Stimulated activated CD8-positive, alpha-beta memory T cell treated with anti-CD3 and anti-CD28 coated beads, Interleukin-12 subunit alpha, Interleukin-12 subunit beta, amount 100 ng/mL, for 24 hours (primary cell): ENCODE measurements at regions not wholly inside any gene's neighbourhood (a gene's known extent, or its start where the extent isn't known, plus 50 kb on each side); places are given as distances from the start of the nearest gene placed in this dataset.

Experiments
- DNase-seq: peaks from one replicate; pipeline ENCODE4 v3.0.0-alpha.2; 2020; ENCODE audit errors: extremely low read depth

- DNase-seq: no peak
Measured at GRCh38 chr7:35581605-35582210, 113.2 kb downstream of the HERPUD2 start.

GRCh38 chr7:35576031-35576573 lies 118.8 kb downstream of the HERPUD2 start:
- DNase-seq: no peak

- no peak for DNase-seq
Measured at GRCh38 chr7:35571611-35572240, 123.2 kb downstream of the HERPUD2 start.

- no peak for DNase-seq
Measured at GRCh38 chr7:35570937-35571336, 124.0 kb downstream of the HERPUD2 start.

- no peak for DNase-seq
Measured at GRCh38 chr7:35565927-35566326, 129.0 kb downstream of the HERPUD2 start.

GRCh38 chr7:35558841-35559240 lies 136.1 kb downstream of the HERPUD2 start:
- DNase-seq: no peak

GRCh38 chr7:35556515-35557471 lies 138.1 kb downstream of the HERPUD2 start:
- DNase-seq: no peak

- no peak for DNase-seq
Measured at GRCh38 chr7:35555934-35556333, 139.0 kb downstream of the HERPUD2 start.

GRCh38 chr7:35555386-35555785 lies 139.5 kb downstream of the HERPUD2 start:
- no peak for DNase-seq

- no peak for DNase-seq
Measured at GRCh38 chr7:35553519-35553918, 141.4 kb downstream of the HERPUD2 start.

- DNase-seq: no peak
Measured at GRCh38 chr7:35552691-35553090, 142.2 kb downstream of the HERPUD2 start.

GRCh38 chr7:35551321-35552081 lies 143.4 kb downstream of the HERPUD2 start:
- DNase-seq: no peak

GRCh38 chr7:35550831-35551230 lies 144.1 kb downstream of the HERPUD2 start:
- no peak for DNase-seq

GRCh38 chr7:35549781-35550180 lies 145.2 kb downstream of the HERPUD2 start:
- DNase-seq: no peak

GRCh38 chr7:35548291-35548690 lies 146.6 kb downstream of the HERPUD2 start:
- no peak for DNase-seq

- DNase-seq: no peak
Measured at GRCh38 chr7:35546691-35547429, 148.1 kb downstream of the HERPUD2 start.

GRCh38 chr7:35545831-35546230 lies 149.1 kb downstream of the HERPUD2 start:
- DNase-seq: no peak

- no peak for DNase-seq
Measured at GRCh38 chr7:35544028-35544742, 150.8 kb downstream of the HERPUD2 start.

- peak; percentile 51 for DNase-seq
Measured at GRCh38 chr7:35537067-35538023, 157.6 kb downstream of the HERPUD2 start.
